NCI-H2196 treated with DMSO at 0.1 percent for 48 hours (cell line): ENCODE measurements at regions not wholly inside any gene's neighbourhood (a gene's known extent, or its start where the extent isn't known, plus 50 kb on each side); places are given as distances from the start of the nearest gene placed in this dataset.

Experiments
- DNase-seq: peaks from one replicate; lab custom pipeline; 2025; ENCODE audit not compliant: unreplicated experiment; lab: John Stamatoyannopoulos, UW

DNA sequence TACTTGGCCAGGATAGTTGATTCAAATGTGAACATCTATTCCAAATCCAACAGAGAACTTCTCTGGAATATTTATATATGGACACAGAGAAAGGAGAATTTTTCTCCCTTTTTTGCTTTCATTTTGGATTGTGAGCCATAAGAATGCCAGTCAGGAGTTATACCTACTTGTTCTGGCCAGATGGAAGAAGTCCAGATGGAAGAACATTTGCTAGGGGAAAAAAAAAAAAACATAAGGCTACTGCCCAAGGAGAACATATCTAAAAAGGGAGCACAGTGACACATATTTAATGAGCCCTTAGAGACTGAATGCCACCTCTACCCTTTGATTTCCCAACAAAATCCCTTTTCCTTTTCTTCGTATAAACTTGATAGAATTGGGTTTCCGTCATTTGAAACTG, 61.7 kb upstream of the PPP2R2B start:
- no peak for DNase-seq

DNA sequence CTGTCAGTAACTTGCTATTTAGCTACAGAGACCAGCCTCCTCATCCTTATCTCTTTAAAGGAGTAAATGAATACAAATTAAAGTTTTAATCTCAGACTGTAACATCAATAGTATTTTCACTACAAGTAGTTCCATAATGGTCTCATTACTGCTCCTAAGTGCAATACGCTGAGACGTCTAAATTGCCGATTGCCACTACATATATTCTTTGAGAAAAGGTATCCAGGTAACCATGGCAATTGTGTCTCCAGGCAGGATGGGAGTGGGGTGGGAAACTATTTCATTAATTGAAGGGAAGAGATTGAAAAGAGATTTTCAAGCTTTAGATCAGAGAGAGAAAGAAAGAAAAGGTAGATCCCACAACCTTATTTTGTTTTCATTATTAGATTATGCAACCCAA, 65.5 kb upstream of the PPP2R2B start:
- DNase-seq: no peak

- no peak for DNase-seq
Observed at GRCh38 chr5:146944764-146945616, 66.4 kb upstream of the PPP2R2B start.

DNA sequence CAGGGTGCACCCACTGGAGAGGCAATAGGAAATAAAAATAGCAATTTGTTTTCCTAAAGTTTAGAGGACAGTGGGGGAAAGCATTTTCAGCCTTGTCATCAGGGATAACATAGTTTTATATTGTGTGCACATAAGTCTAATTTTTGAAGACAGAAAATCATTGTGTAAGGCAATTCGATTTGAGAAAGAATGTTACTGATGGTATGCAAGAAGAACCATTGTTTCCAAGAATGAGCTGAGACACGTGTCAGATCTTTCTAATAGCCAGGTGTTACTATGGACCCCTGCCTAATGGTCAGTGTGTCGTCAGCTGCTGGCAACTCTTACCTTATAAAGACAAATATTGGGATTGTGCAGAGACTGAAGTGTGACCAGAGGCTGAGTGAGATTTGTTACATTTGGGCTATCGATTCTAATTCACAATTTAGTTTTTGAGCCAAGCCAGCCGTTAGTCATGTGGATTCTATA, 67.1 kb upstream of the PPP2R2B start:
- DNase-seq: no peak

DNA sequence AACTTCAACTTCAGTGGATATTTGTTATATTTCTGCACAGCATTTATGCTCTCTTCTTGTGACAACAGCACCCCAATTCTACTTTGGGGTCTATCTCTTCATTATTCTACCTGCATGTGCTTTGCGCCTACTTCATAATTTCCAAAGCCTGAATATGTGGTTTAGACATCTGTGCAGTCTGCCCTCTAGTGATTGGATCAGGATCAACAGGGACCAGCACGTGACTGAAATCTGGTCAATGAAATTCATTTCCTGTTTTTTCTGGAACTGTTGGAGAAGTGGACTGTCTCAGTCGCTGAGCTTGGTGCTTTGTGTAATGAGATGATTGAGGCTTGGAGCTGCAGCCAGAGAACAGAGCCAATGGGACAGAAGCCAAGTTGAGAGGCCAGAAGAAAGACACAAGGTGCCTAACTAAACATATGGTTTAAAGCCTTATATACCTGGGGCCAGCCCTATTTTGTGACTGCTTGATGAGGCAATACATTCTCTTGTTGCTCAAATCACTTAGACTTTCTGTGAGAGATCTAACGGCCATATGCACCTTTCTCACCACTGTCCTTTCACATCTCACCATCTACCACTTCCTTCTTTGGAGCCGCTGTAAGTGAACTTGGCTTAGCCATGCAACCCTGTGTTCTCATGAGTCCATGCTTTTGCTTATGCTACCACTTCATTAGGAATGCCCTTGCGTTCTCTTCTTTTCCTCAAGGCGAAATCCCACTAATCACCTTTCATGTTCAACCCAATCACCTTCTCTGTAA, 68.8 kb upstream of the PPP2R2B start:
- peak; percentile 20 for DNase-seq

DNA sequence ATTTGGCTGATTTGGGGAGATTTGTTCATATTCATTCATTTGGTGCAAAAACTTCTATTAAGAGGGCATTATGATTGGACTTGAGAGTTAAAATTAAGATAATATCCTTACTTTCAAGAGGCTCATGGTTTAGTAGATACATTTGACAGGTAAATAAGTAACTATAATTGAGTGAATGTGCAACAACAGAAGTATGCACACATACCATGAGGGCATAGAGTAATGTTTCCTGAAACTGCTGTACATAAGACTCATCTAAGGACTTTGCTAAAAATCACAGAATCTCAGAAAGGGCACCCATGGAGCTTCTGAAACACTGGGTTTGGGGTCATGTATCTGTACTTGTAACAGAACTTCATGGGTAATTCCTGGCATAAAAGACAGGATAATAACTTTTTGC, 70.1 kb upstream of the PPP2R2B start:
- DNase-seq: no peak

- no peak for DNase-seq
Observed at GRCh38 chr5:146952168-146952567, 73.6 kb upstream of the PPP2R2B start.

DNA sequence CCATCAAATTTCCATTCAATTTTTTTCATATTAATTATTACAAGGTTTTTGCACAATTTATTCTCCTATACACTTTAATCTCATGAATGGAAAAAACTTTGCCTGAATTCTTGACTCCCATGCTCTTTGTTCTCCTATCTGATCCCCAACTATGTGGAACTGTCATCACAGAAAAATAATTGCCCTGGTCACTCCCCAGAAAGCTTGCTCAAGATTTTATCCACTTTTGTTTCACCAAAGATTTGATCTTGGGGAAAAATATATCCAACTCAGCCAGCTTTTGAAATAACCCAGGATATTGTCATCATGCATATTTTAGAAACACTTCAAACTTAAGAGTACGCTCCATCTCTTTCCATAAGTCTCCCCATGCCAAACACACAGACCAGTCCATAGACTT, 77.7 kb upstream of the PPP2R2B start:
- DNase-seq: no peak

DNA sequence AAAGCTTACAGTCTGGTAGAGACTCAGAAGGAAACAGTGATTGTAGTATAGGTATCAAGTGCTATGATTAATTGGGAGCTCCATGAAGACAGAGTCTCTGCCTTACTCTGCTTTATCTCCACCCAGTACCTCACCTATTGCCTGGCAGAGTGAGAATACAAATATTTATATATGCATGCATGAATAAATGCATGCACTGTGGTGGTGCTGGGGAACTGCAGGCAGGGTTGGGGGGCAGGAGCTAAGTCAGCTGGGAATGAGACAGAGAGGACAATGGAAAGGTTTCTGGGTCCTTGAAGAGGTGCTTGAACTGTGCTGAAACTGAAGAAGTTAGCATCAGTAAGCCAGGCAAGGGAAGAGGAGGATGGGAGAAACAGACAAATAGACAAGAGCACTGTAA, 80.8 kb upstream of the PPP2R2B start:
- DNase-seq: no peak

GRCh38 chr5:146962801-146963355, 84.3 kb upstream of the PPP2R2B start:
- no peak for DNase-seq

- peak; percentile 82 for DNase-seq
Observed at GRCh38 chr5:146965761-146966659, 87.5 kb upstream of the PPP2R2B start.

DNA sequence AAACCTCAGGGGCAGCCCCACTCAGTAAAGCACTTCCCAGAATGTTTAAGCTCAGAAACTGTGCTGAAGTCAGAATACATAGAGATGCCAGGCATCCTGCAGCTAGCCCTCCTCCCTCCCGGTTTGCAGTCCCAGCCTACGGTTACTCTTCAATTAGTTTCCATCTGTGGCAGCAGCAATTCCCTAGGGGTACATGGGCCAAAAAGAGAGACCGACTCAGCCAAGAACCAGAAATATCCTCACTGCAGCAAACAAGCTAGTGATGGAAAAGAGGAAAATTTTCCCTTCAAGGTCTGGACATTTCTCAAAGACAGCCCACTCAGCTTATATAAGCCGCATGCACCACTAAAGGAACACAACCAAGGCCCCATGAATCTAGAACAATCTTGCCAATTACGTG, 89.1 kb upstream of the PPP2R2B start:
- DNase-seq: no peak

DNA sequence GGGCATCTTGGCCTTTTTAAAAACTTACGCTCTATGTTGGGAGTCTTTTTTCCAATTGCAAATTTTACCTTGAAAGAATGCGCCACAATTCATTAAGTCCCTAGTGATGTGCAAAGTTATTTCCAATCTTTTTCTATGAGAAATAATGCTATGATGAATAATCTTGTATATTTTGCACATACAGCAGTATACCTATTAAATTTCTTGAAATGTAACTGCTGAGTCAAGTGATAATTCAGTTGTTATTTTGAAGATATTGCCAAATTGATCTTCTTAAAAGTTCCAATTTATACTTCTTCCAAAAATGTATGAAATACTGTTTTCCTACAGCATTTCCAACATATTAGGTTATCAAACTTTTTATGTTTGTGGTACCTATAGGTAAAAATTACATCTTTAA, 92.8 kb upstream of the PPP2R2B start:
- DNase-seq: no peak

DNA sequence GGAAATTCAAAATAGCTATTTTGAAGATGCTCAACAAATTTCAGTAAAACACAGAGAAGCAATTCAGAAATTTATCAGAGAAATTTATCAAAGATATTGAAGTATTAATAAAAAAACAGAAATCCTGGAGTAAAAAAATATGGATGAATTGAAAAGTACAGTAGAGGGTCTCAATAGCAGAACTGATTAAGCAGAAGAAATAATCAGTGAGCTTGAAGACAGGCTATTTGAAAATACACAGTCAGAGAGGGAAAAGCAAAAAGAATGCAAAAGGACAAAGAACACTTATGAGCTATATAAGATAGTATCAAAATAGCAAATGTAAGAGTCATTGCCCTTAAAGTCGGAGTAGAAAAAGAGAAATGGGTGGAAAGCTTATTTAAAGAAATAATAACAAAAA, 107.9 kb upstream of the PPP2R2B start:
- DNase-seq: no peak

- no peak for DNase-seq
Observed at GRCh38 chr5:146993876-146994530, 115.4 kb upstream of the PPP2R2B start.

GRCh38 chr5:146995878-146996277, 117.3 kb upstream of the PPP2R2B start:
- DNase-seq: no peak

DNA sequence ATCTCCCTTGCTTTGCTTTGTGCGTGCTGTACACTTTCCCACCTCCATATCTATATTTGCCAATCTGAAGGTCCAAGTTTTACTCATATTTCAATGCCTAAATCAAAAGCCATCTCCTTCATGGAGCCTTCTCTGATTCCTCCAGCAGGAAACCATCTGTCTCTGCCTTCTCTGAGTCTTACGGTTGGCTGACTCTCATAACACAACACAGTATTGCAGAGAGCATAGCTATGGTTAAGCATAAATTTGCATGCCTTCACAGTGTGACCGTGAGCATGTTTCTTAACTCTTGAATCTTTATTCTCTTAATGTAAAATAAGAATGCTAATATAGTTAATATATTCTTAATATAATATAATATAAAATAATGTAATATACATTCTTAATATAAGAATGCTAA, 136.8 kb upstream of the PPP2R2B start:
- no peak for DNase-seq

DNA sequence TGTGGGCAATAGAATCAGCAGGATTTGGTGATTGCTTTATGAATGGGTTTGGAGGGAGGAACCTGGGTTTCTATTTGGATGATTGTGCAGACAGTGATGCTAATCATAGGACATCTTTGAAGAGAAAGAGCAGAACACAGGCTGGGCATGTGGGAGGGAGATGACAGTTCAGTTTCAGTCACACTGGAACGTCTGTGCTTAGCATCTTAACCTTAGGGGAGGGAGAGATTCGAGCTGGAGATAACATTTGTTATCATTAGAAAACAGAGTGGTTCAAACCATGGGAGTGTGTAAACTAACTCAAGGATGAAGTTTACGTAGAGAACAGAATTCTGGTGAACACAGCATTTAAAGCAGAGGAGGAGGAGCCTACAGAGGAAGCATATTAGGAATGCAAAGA, 138.6 kb upstream of the PPP2R2B start:
- no peak for DNase-seq

DNA sequence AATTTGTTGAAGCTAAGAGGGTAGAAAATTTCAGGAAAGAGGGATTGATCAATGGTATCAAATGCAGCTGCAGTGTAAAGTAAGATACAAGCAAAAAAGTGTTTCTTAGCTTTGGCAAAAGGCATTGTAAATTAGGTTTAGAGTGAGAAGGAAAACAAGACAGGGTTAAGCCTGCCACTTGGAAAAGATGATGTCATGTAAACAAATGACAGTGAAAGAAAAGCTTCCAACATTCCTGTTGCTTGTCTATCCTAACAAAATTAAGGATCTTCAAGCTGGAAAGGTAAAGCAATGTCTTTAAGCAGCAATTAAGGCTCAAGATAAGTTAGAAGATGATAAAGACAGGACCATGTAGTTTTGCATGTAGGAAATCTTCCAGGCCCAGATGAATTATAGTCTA, 139.1 kb upstream of the PPP2R2B start:
- no peak for DNase-seq

DNA sequence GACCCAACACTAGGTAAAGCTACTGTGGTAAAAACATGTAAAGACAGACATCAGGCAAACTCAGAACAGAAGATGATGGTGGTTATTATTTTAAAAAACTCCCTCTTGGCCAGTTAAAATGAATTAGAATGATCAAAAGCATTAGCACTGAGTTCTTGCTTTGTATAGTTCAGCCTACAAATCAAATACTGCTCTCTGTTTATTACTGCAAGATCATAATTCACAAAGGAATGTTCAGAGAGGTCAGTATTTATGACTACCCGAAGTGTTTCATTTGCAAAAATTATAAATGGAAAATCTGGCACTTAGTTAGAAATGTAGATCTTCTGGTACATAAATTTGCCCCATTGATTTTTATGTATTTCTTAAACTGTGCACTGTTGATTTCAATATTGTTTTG, 140.3 kb upstream of the PPP2R2B start:
- DNase-seq: no peak
